Endothelial cell of umbilical vein (primary cell): ENCODE measurements at regions not wholly inside any gene's neighbourhood (a gene's known extent, or its start where the extent isn't known, plus 50 kb on each side); places are given as distances from the start of the nearest gene placed in this dataset.

Experiments
- BruUV-seq: library from RNA; stranded (reverse); fragments of 400-500 nt; replicated peaks from 2 replicates; lab custom pipeline; 2021; lab: Mats Ljungman, UMichigan
- CTCF ChIA-PET: fragments of 300-600, 350-600 bp; sonication (Branson Sonifier 250); formaldehyde crosslinking; loops from one replicate; lab custom pipeline; 2021; ENCODE audit warnings: antibody characterized with exemption, inconsistent platforms; lab: Charles Lee
- POLR2A ChIA-PET: fragments of 300-600, 350-600 bp; sonication (Branson Sonifier 250); formaldehyde crosslinking; loops from one replicate; lab custom pipeline; 2021; ENCODE audit warnings: antibody characterized with exemption, inconsistent platforms; lab: Charles Lee
- DNase-seq: peaks from one replicate; pipeline ENCODE4 v3.0.0-alpha.2; 2011; ENCODE audit warnings: low read depth, low spot score
- FAIRE-seq: peaks from 2 replicates; lab custom pipeline; 2011; peaks lifted over from hg19 to GRCh38; lab: Jason Lieb, UNC
- H2AFZ ChIP-seq: 2 replicates; pipeline ENCODE4 v1.6.0; 2012; ENCODE audit warnings: low read depth, low read length, control low read depth, inconsistent platforms
- H3K27ac ChIP-seq: 2 replicates; pipeline ENCODE4 v1.5.1; 2011; ENCODE audit warnings: low read depth, mild to moderate bottlenecking, control low read depth, low read length, moderate library complexity; ENCODE audit not compliant: insufficient read depth
- H3K27me3 ChIP-seq, 2 experiments: 2 replicates each; pipeline versions ENCODE4 v1.6.0 to v1.6.1; 2011; ENCODE audit warnings: low read length in 2 of 2, mixed read lengths in 1 of 2; ENCODE audit not compliant: control insufficient read depth in 2 of 2, insufficient read depth in 2 of 2
- H3K36me3 ChIP-seq, 2 experiments: 2 replicates in 1 of 2; 3 replicates in 1 of 2; pipeline ENCODE4 v1.5.1; 2011; ENCODE audit warnings: low read length in 2 of 2, mild to moderate bottlenecking in 1 of 2, moderate library complexity in 1 of 2; ENCODE audit not compliant: control insufficient read depth in 2 of 2, insufficient read depth in 2 of 2; ENCODE audit errors: extremely low read depth in 1 of 2
- H3K4me1 ChIP-seq: 3 replicates; pipeline ENCODE4 v1.5.1; 2011; ENCODE audit warnings: mild to moderate bottlenecking, low read length; ENCODE audit not compliant: control insufficient read depth, insufficient read depth; ENCODE audit errors: extremely low read depth
- H3K4me2 ChIP-seq: 2 replicates; pipeline ENCODE4 v1.6.1; 2011; ENCODE audit warnings: low read length, control low read depth, mixed read lengths; ENCODE audit not compliant: insufficient read depth
- H3K4me3 ChIP-seq, 3 experiments: fragments of 200-600 bp in 1 of 3; sonication (generic), shearing (Covaris generic) in 1 of 3; replicated peaks in 1 of 3; 2 replicates each; pipeline ENCODE4 v1.5.1; 2011 to 2016; ENCODE audit warnings: control low read depth in 3 of 3, low read length in 3 of 3, mild to moderate bottlenecking in 2 of 3, inconsistent platforms in 1 of 3, low read depth in 1 of 3, moderate library complexity in 1 of 3; ENCODE audit not compliant: insufficient read depth in 1 of 3
- H3K79me2 ChIP-seq: 2 replicates; pipeline ENCODE4 v1.6.0; 2012; ENCODE audit warnings: low read length, inconsistent platforms; ENCODE audit not compliant: control insufficient read depth, insufficient read depth
- H3K9ac ChIP-seq: replicated peaks from 2 replicates; pipeline ENCODE3; 2011; ENCODE audit warnings: low read length, control low read depth; ENCODE audit not compliant: insufficient read depth; ENCODE audit errors: extremely low read depth
- H3K9me1 ChIP-seq: replicated peaks from 3 replicates; pipeline ENCODE4 v1.6.0; 2011; ENCODE audit warnings: mild to moderate bottlenecking, low read length; ENCODE audit not compliant: control insufficient read depth, insufficient read depth; ENCODE audit errors: extremely low read depth
- H3K9me3 ChIP-seq: replicated peaks from 2 replicates; pipeline ENCODE4 v1.5.1; 2012; ENCODE audit warnings: low read length, inconsistent platforms; ENCODE audit not compliant: control insufficient read depth, insufficient read depth
- H4K20me1 ChIP-seq: replicated peaks from 2 replicates; pipeline ENCODE3; 2011; ENCODE audit warnings: mild to moderate bottlenecking, low read length; ENCODE audit not compliant: control insufficient read depth, insufficient read depth; ENCODE audit errors: extremely low read depth
- EZH2 ChIP-seq: IDR thresholded peaks from 2 replicates; pipeline ENCODE4 v1.6.1; 2012; ENCODE audit warnings: borderline replicate concordance, low read depth, mild to moderate bottlenecking, moderate library complexity, low read length, inconsistent platforms; ENCODE audit not compliant: severe bottlenecking
- FOS ChIP-seq: IDR thresholded peaks from 2 replicates; pipeline ENCODE4 v1.6.1; 2011; ENCODE audit warnings: mild to moderate bottlenecking, low read length, moderate library complexity, borderline replicate concordance; ENCODE audit not compliant: insufficient read depth
- GATA2 ChIP-seq: IDR thresholded peaks from 2 replicates; pipeline ENCODE4 v1.7.0; 2011; ENCODE audit warnings: low read depth, mild to moderate bottlenecking, moderate library complexity, mixed read lengths, low read length; ENCODE audit not compliant: insufficient read length, insufficient read depth
- JUN ChIP-seq: IDR thresholded peaks from 2 replicates; pipeline ENCODE4 v1.6.1; 2011; ENCODE audit warnings: borderline replicate concordance, low read depth; ENCODE audit not compliant: insufficient read length, insufficient read depth
- MYC ChIP-seq: IDR thresholded peaks from one replicate; pipeline ENCODE4 v1.6.1; 2011; ENCODE audit warnings: mild to moderate bottlenecking, low read depth, low read length
- POLR2A ChIP-seq: IDR thresholded peaks from 2 replicates; pipeline ENCODE4 v1.6.1; 2012; ENCODE audit warnings: low read depth, mild to moderate bottlenecking, control low read depth, low read length
- POLR2AphosphoS5 ChIP-seq: IDR thresholded peaks from 2 replicates; pipeline ENCODE4 v1.6.1; 2012; ENCODE audit warnings: low read depth, mild to moderate bottlenecking, control low read depth, low read length, moderate library complexity; ENCODE audit not compliant: insufficient read depth
- dilution Hi-C: fragments of 300-500 bp; cut with MboI; formaldehyde crosslinking; loops from one replicate; pipeline ENCODE4 v1.15.0; 2019; ENCODE audit warnings: low sequenced_read_pairs; ENCODE audit not compliant: extremely low pct_ligation_motif_present
- intact Hi-C: fragments of 100-400 bp; cut with micrococcal nuclease; formaldehyde crosslinking; loops from one replicate; pipeline ENCODE4 v1.10.0; 2022
- TF ChIP-seq, protein P1 (sequence below), 2 donors: IDR thresholded peaks; 1 replicate in 1 of 2; 2 replicates in 1 of 2; pipeline ENCODE4 v1.5.1; 2011; ENCODE audit warnings: low read length in 2 of 2, mild to moderate bottlenecking in 2 of 2, moderate library complexity in 2 of 2, control low read depth in 1 of 2, inconsistent platforms in 1 of 2, low read depth in 1 of 2; ENCODE audit not compliant: insufficient read depth in 1 of 2; ENCODE audit errors: extremely low read depth in 1 of 2
- TF ChIP-seq, protein P2 (sequence below): IDR thresholded peaks from 2 replicates; pipeline ENCODE4 v1.6.1; 2011; ENCODE audit not compliant: insufficient read depth, insufficient read length

DNA sequence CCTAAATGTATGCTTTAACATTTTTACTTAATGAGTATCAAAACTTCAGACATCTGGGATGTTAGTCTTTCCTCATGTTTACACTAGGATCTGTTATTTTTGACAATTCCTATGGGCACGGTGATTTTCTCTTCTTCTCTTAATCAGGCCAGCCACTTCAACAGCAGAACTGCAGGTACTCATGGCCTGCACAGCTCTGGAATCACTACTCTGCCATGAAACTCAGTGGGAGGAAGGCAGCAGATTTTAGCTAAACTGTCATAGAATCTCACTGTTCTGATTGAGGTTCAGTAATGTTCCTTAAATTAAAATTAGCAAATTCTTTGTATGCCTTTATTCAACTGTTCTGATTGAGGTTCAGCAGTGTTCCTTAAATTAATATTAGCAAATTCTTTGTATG, 1083.0 kb downstream of the SLITRK5 start:
- Histone ChIP-seq H3K4me3 (no peak overlapping the region), H3K4me2 (no peak overlapping the region), H3K9me3 (peaks cover 4% of the 10 kb centered on the region), H3K4me1 (no peaks in the 10 kb centered on the region), H3K36me3 (no peaks in the 10 kb centered on the region), H2AFZ (no peak overlapping the region), H4K20me1 (no peaks in the 10 kb centered on the region), H3K9me1 (no peaks in the 10 kb centered on the region), H3K27me3 (no peaks in the 10 kb centered on the region), H3K27ac (no peak overlapping the region), H3K9ac (no peak overlapping the region), H3K79me2 (no peaks in the 10 kb centered on the region)
- FAIRE-seq (no peak), DNase-seq (no peak)
- intact Hi-C loops (no loop called here), dilution Hi-C loops (no loop called here)
- BruUV-seq: no TSS peak
- TF ChIP-seq, protein P1, sequence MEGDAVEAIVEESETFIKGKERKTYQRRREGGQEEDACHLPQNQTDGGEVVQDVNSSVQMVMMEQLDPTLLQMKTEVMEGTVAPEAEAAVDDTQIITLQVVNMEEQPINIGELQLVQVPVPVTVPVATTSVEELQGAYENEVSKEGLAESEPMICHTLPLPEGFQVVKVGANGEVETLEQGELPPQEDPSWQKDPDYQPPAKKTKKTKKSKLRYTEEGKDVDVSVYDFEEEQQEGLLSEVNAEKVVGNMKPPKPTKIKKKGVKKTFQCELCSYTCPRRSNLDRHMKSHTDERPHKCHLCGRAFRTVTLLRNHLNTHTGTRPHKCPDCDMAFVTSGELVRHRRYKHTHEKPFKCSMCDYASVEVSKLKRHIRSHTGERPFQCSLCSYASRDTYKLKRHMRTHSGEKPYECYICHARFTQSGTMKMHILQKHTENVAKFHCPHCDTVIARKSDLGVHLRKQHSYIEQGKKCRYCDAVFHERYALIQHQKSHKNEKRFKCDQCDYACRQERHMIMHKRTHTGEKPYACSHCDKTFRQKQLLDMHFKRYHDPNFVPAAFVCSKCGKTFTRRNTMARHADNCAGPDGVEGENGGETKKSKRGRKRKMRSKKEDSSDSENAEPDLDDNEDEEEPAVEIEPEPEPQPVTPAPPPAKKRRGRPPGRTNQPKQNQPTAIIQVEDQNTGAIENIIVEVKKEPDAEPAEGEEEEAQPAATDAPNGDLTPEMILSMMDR (IDR thresholded peaks at IDR 0.05; ENCODE audit: extremely low read depth in 1 of 2, insufficient read depth in 1 of 2, low read depth in 1 of 2, low read length in 2 of 2): no peak
- TF ChIP-seq, protein P2, sequence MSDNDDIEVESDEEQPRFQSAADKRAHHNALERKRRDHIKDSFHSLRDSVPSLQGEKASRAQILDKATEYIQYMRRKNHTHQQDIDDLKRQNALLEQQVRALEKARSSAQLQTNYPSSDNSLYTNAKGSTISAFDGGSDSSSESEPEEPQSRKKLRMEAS: no peak
- TF ChIP-seq FOS (no peak), POLR2AphosphoS5 (no peak), MYC (no peak), POLR2A (no peak), GATA2 (no peak), JUN (no peak), EZH2 (no peak)
- CTCF ChIA-PET: no interaction called here
- POLR2A ChIA-PET: no interaction called here
